Muscle of leg (tissue), 3 donors: ENCODE measurements at regions not wholly inside any gene's neighbourhood (a gene's known extent, or its start where the extent isn't known, plus 50 kb on each side); places are given as distances from the start of the nearest gene placed in this dataset.

Experiments used
- DNase-seq: peaks from one replicate; pipeline ENCODE4 v3.0.0; 2013
- H3K27ac ChIP-seq: one replicate; pipeline ENCODE4 v1.5.1; 2013; ENCODE audit warnings: mild to moderate bottlenecking, low read length, control low read depth
- H3K27me3 ChIP-seq: one replicate; pipeline ENCODE4 v1.6.1; 2013; ENCODE audit warnings: low read length; ENCODE audit not compliant: control insufficient read depth, insufficient read depth
- H3K36me3 ChIP-seq: one replicate; pipeline ENCODE4 v1.6.1; 2013; ENCODE audit warnings: low read length; ENCODE audit not compliant: control insufficient read depth, insufficient read depth
- H3K4me1 ChIP-seq: one replicate; pipeline ENCODE4 v1.6.1; 2013; ENCODE audit warnings: low read length; ENCODE audit not compliant: control insufficient read depth, insufficient read depth
- H3K4me3 ChIP-seq: one replicate; pipeline ENCODE4 v1.5.1; 2013; ENCODE audit warnings: low read length, control low read depth
- H3K9me3 ChIP-seq: replicated peaks from 2 replicates; pipeline ENCODE4 v1.6.1; 2013; ENCODE audit warnings: low read depth, low read length; ENCODE audit not compliant: control insufficient read depth
- WGBS: methylation state at CpG from one replicate; pipeline ENCODE4 v1.1.5; 2013; ENCODE audit warnings: missing lambda C conversion rate; ENCODE audit not compliant: insufficient coverage; 5-methylcytosine and 5-hydroxymethylcytosine counted together

DNA sequence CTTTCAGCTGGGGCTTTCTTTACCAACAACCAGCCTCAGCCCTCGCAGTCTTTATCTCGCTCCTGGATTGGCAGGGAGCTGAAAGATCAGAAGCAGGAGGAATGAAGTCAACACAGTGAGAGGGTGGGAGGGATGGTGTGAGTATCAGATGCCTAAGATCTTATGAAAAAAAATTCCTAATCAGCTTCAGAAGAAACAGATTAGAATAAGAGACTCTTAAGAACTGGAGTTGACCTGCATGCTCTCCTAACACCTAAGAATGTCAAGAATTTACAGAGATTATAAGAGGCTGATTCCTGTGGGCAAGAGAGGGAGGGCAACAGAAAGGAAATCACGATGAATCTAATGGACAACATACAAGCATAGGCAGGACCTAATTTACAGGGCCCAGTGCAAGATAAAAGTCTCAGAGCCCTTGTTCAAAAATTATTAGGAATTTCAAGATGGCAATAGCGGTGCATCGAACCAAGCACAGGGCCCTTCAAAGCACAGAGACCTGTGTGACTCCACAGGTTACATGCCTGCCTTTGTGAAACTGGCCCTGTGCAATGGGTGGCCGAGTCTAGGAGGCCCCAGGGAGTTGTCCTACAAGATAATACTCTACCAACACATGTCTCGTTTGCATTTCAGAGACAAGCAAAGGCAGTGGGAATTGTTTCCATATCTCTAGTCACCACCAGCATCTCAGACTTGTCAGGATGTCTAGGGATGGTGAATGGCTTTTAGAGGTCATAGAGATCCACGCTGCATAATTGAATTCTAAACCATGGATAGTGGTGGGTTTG lies 65.3 kb upstream of the PPP2R5A start:
- WGBS: 90% methylated on average over 3 of the region's 8 CpGs
- H3K27me3 ChIP-seq: no peaks in the 10 kb centered on the region

DNA sequence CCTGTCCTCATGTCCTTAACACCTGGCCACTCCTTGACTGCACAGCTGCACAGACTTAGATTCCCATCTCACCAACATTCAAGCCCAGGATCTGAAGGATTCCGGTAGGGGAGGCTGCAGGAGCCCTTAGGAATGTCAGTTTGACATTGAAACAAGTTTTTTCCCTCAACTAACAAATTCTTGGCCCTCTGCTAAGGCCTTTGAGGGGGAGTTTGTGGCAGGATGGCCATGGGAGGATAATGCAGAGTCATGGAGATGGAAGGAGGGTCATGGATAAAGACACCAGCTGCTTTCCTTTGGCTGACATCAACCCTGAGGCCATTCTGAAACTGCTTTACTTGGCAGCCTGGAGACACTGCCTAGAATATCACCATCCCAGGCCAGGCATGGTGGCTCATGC lies 63.4 kb upstream of the PPP2R5A start:
- Histone ChIP-seq H3K4me3 (no peak overlapping the region), H3K27me3 (no peaks in the 10 kb centered on the region), H3K27ac (no peak overlapping the region), H3K4me1 (peaks cover 6% of the 10 kb centered on the region), H3K36me3 (no peaks in the 10 kb centered on the region), H3K9me3 (no peaks in the 10 kb centered on the region)
- no CpG with 5 or more reads among the region's 1 CpG for WGBS
- no peak for DNase-seq

More for the DNA sequence above, 65.3 kb upstream of the PPP2R5A start:
- Histone ChIP-seq H3K4me3 (no peak overlapping the region), H3K4me1 (peaks cover 6% of the 10 kb centered on the region), H3K9me3 (no peaks in the 10 kb centered on the region), H3K27ac (no peak overlapping the region), H3K36me3 (no peaks in the 10 kb centered on the region)
- no peak for DNase-seq

DNA sequence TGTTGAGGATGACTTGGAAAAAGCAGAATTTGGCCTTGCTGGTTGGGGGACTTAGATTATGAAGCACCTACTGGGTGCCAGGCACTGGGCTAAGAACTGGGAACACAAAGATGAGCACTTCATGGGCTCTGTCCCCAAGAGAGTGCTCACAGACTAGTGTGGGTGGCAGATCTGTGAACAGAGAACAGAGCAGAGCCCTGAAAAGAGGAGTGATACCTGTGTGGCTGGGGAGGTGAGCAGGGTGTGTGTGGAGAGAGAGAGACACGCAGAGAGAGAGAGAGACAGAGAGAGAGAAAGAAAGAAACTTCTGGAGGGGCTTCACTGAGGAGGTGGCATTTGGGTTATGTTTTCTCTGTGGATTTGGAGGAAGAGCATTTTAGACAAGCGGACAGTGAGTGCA lies 61.1 kb upstream of the PPP2R5A start:
- Histone ChIP-seq H3K27ac (no peak overlapping the region), H3K36me3 (no peaks in the 10 kb centered on the region), H3K4me3 (no peak overlapping the region), H3K4me1 (peaks cover 2% of the 10 kb centered on the region), H3K27me3 (no peaks in the 10 kb centered on the region), H3K9me3 (no peaks in the 10 kb centered on the region)
- DNase-seq: no peak
- whole genome bisulfite sequencing: 81% methylated on average over 2 of the region's 2 CpGs

DNA sequence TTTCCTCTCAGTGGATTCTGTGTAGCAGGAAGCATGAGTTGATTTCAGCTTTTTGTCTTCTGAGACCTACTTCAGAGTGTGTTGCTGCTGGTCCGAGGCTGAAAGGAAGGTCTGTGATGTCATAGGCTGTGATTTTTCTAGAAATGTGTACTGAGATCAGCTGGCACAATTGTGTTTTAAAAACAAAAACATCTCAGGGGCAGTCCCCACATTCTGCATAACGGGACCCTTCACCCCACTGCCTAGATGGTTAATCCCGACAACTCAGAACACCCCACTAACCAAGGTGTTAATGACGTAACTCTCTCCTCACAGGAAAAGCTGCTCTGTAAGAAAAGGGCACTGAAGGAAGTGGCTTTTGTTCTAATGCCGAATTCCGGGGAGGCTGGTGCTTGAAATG lies 59.8 kb upstream of the PPP2R5A start:
- Histone ChIP-seq H3K27me3 (no peaks in the 10 kb centered on the region), H3K4me1 (peaks cover 2% of the 10 kb centered on the region), H3K36me3 (no peaks in the 10 kb centered on the region), H3K4me3 (no peak overlapping the region), H3K27ac (no peak overlapping the region), H3K9me3 (no peaks in the 10 kb centered on the region)
- WGBS: no CpG with 5 or more reads among the region's 6 CpGs
- DNase-seq: no peak

DNA sequence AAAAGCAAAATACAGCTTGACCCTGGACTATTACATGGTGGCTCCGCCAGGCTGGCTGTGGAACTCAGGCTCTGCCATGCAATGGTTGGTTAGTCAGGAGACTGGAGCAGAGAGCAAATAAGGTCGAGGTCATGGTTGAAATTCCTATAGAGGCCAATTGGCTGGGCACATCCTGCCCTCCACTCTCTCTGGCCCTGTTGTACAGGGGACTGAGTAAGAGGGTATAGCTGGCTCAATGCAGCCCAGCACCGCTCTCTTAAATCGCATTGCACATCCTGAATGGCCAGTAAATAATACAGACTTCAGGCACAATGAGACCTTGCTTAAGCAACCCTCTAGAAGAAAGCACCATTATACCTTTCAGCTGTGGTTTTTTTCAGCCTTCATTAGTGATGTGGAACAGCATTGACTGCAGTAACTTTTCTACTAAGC lies 59.3 kb upstream of the PPP2R5A start:
- Histone ChIP-seq H3K27me3 (no peaks in the 10 kb centered on the region), H3K4me1 (peaks cover 2% of the 10 kb centered on the region), H3K27ac (no peak overlapping the region), H3K9me3 (no peaks in the 10 kb centered on the region), H3K4me3 (no peak overlapping the region), H3K36me3 (no peaks in the 10 kb centered on the region)
- DNase-seq: no peak
- 60% methylated on average over 2 of the region's 4 CpGs for WGBS

DNA sequence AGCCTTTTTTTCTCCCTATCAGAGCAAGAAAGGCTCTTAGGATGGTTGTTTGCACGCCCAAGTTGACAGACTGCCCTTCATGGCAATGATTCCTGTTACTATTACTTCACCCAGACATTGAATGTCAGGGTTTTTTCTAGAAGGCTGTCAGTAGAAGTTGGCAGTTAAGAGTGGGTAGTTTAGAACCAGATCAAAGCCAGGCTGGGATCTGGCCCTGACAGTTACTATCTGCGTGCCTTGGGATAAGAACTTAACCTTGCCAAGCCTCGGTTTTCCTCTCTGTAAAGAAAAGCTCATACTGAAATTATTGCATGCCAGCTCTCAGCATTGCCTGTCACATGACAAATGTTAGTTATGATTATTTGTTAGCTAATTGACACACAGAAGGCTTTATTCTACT lies 58.7 kb upstream of the PPP2R5A start:
- Histone ChIP-seq H3K36me3 (no peaks in the 10 kb centered on the region), H3K27ac (no peak overlapping the region), H3K4me3 (no peak overlapping the region), H3K27me3 (no peaks in the 10 kb centered on the region), H3K4me1 (peaks cover 2% of the 10 kb centered on the region), H3K9me3 (no peaks in the 10 kb centered on the region)
- no peak for DNase-seq
- WGBS: 100% methylated on average over 1 of the region's 3 CpGs

DNA sequence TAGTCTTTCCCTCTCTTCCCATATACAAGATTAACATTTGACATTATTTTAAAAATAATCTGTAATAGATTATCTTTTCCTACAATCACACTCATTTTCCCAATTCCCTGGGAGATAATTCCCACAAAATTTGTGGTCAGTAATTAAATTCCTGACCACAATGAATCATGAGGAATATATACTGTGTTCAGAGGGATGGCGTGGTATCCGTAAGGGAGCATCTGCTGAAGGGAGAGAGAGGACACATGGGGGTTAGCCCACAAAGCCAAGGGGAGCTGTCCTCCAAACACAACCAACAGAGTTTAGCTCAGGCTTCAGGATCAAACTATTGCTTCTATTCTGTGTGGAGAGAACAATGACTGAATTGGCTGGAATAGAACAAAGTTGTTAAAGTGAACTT lies 57.1 kb upstream of the PPP2R5A start:
- Histone ChIP-seq H3K36me3 (no peaks in the 10 kb centered on the region), H3K27me3 (no peaks in the 10 kb centered on the region), H3K9me3 (no peaks in the 10 kb centered on the region), H3K4me1 (no peaks in the 10 kb centered on the region), H3K27ac (no peak overlapping the region), H3K4me3 (no peak overlapping the region)
- no peak for DNase-seq
- WGBS: no CpG with 5 or more reads among the region's 2 CpGs

DNA sequence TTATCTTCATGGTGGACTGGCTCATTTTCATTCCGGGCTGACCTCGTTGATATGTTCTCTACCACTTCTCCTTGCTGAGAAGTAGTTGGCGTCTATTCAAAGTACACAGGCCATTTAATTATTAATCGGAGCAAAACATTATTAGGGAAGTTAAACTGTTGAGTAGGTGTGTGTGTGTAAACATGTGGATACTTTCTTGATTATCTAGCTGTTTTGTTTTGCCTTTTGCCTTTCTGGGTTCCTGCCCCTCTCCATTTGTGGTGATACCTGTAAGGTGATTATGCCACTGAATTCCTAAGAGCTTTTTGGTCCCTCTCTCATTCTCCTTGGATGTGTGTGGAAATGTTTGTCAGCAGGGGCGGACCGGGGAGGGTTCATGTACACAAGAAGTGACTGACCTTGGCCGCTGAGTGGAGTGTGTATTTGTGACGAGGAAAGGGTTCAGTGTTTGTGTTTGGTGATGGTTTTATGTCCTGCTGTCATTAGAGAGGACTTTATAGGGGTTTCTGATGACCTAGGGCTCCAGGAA lies 56.6 kb upstream of the PPP2R5A start:
- no peak overlapping the region for H3K4me3 ChIP-seq
- H3K36me3 ChIP-seq: no peaks in the 10 kb centered on the region
- peaks cover under 1% of the 10 kb centered on the region for H3K4me1 ChIP-seq
- no peak for DNase-seq
- H3K9me3 ChIP-seq: no peaks in the 10 kb centered on the region
- 54% methylated on average over 2 of the region's 8 CpGs for WGBS
- H3K27ac ChIP-seq: no peak overlapping the region
- H3K27me3 ChIP-seq: no peaks in the 10 kb centered on the region

DNA sequence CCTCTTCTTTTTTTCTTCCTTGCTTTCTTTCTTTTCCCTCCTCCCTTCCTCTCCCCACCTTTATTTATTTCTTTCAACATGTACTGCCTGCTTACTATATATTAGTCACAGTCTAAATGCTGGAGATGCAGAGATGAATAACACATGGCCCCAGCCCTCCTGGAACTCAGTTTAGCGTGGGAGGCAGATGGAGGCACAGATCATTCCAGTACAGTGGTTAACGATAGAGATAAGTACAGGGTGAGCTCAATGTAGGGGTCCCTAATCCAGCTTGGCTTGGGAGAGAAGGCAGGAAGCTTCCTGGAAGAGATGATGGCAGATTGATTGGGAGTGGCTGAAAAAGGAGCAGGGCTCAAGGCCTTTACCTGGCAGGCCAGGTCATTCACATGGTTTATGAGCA lies 55.6 kb upstream of the PPP2R5A start:
- H3K4me1 ChIP-seq: peaks cover 6% of the 10 kb centered on the region
- no peaks in the 10 kb centered on the region for H3K36me3 ChIP-seq
- H3K9me3 ChIP-seq: no peaks in the 10 kb centered on the region
- no peak overlapping the region for H3K27ac ChIP-seq
- H3K4me3 ChIP-seq: no peak overlapping the region
- DNase-seq: no peak
- 38% methylated on average over 2 of the region's 2 CpGs for WGBS
- H3K27me3 ChIP-seq: no peaks in the 10 kb centered on the region

DNA sequence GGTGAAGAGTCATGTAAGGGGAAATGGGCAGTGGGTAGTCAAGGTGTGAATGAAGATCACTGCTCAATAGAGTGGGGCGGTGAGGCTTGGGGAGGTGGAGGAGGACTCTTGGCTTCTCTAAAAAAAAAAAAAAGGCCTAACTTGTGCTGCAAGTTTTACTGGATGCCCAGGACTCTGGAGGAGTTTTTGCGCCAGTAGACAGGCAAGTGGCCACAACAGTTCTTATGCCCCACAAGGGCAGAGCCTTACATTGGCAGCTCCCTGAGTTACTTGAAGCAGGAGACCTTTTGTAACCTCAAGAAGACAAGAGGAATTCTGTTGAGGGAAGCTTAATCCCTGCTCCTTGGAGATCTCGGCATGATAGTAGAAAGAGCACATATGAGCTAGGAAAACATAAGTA lies 54.9 kb upstream of the PPP2R5A start:
- H3K4me3 ChIP-seq: no peak overlapping the region
- 100% methylated on average over 2 of the region's 3 CpGs for WGBS
- H3K27ac ChIP-seq: no peak overlapping the region
- H3K36me3 ChIP-seq: no peaks in the 10 kb centered on the region
- H3K27me3 ChIP-seq: no peaks in the 10 kb centered on the region
- H3K4me1 ChIP-seq: peaks cover 6% of the 10 kb centered on the region
- no peak for DNase-seq
- no peaks in the 10 kb centered on the region for H3K9me3 ChIP-seq
